GM18873 (cell line): ENCODE measurements at regions not wholly inside any gene's neighbourhood (a gene's known extent, or its start where the extent isn't known, plus 50 kb on each side); places are given as distances from the start of the nearest gene placed in this dataset.
"Not testable (repeated sequence)": the region's sequence is repeated elsewhere in the genome, so short reads cannot be mapped to it uniquely, and the experiment has no call there.

Experiments used
- ATAC-seq: cut with Tn5 transposase; IDR thresholded peaks from one replicate; pipeline ENCODE4 v1.9.1; 2021; ENCODE audit warnings: mild to moderate bottlenecking, moderate library complexity, moderate number of reproducible peaks; ENCODE audit not compliant: unreplicated experiment, low FRiP score

- ATAC-seq = no peak
These were observed 52.2 kb upstream of the FAT1 start for GRCh38 chr4:186775902-186776301.

GRCh38 chr4:186778134-186778533 lies 54.5 kb upstream of the FAT1 start:
- no peak for ATAC-seq

DNA sequence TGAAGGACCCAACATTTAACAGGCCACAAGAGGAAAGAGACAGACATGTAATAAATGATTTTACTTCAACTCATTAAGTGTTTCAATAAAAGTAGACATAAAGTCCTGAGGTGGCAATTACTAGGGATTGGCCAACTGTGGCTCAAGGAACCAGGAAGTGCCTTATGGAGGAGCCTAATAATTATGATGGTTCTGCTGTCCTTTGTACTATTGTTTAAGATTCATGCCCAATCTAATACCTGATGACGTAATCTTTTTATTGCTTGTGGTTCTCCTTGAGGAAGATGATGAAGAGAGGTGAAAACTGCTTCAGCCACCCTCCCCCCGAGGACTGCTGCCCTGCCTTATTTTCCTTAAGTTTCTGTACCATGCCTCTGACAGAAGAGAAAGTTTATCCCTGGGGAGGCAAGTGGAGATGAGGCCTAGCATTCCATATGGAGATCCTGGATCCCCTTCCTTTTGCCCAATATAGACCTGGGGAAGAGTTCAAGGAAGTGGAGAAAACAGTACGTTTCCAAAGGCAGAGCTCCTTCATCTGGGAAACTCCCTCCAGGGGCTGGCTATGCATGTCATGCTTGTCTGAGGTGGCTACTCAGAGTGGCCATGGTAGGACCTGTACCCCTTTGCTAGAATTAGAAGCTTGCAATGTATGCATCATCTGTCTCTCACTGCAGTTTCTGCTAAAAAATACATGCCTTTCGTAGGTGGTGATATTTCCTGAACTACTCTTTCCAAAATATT lies 56.8 kb upstream of the FAT1 start:
- no peak for ATAC-seq

DNA sequence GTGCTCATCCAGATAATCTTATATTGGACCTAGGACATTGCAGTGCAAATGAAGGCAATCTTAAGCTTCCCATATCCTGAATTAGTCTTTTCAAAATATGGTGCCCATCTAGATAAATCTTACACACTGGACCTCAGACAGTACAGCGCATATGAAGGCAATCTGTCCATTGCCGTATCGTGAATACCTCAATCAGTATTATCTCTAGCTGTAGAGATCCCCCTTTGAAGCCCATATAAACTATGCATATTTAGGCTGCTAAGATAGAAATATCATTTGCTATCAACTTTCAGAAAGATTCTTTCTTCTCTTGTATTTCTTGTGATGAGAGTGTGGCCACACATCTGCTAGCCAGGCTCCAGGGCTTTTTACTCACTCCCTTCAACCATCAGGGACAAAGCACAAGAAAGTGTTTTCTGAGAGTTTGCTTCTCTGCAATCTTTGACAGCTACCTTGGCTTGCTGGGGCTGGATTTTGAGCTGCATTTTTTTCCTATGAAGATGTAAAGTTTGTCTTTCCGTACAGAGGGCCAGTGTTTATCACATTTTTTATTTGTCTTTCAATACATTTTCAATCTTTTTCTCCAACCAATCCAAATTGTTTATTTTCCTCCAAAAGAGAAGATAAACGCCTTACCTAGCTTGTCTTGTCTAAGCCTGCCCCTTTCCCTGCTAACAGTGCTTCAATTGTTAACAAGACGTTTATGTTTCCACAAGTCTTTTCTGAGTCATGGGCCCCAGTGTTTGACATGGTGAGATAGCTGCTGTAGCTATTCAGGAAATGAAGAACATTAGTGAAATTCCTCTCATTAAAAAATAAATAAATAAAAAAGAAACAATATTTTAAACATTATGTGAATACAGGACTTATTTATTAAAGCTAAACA lies 57.6 kb upstream of the FAT1 start:
- ATAC-seq = no peak

GRCh38 chr4:186782302-186782701 lies 58.6 kb upstream of the FAT1 start:
- ATAC-seq = no peak

DNA sequence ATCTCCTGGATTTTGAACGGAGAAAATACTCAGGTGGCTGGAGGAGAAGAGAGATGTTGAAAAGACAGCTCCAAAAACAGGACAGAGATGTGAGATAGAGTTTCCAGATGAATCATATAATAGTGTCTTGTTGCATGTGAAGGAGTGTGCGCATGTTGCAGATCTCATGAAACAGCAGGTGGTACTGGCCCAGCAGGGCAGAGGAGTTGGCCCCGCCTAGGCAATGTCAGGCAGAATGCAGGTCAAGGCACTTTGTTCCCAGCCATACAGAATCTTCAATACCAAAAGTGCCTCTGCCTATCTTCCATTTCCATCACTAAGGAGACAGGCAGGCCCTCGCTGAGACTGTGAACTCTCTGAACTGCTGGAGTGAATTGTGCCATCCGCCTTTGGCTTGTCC lies 63.9 kb upstream of the FAT1 start:
- no peak for ATAC-seq

DNA sequence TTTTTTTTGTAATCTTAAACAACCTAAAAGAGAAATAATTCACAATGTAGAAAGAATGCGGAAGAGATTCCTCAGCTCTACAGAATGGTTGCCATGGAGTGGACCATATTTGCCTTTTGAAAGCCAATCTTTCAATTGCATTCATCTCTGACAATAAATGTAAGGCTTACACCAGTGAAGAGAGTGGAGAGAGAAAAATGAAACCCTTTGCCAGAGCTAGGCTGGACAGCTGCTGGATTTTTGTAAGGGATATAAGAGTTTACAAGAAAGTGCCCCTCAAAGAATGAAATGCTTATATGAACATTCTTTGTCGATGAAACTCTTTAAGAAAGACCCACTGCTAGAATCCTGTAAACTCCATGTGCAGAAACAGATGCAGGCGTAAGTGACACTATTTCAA lies 66.0 kb upstream of the FAT1 start:
- no peak for ATAC-seq

DNA sequence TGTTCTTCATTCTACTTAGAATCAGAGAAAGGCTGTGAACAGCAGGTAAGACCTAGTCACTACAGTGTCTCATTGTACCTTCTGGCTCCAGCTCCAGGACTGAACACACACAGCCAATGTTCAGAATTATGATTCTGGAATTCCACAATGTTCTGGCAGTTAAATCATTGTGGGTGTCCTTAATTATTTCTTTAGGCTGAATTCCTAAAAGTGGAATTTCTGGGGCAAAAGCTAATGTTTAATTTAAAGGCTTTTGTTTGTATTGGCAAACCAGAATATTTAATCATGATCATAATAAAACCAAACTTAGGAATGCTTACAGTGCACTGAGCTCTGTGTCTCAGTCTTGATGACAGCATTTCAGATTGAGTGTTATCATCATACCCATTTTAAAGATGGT lies 67.0 kb upstream of the FAT1 start:
- ATAC-seq = no peak

GRCh38 chr4:186792728-186793366 lies 69.2 kb upstream of the FAT1 start:
- no peak for ATAC-seq

DNA sequence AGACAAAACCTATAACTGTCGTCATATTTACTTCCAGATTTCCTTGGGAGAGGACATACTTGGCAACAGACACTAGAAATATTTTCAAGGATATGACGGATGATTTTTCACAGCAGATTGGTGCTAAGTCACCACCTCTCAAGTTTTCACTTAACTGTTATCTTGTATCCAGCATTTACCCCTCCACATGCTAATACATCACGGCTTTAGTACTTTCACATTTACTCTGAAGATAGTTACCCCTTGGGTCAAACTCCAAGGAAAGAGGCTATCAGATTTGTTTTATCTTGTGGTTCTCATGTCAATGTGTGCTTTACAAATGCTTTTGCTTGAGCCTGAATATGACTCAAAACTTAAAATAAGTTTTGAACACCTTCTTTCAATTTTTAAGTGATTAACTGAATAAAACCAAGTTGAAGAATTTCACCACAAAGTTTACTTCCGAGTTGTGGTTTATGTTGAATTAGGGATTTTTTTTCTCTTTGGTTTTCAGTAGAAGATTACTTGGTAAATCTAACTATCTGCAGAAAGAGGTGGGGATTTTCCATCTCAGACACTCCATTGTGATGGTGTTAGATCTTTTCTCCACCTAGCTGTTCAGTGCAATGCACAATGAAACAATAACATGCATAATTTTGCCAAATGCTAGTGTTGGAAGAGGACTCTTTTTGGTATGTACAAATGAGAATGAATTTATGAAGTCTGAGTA lies 75.4 kb upstream of the FAT1 start:
- ATAC-seq = no peak

- no peak for ATAC-seq
These were observed 81.6 kb upstream of the FAT1 start for GRCh38 chr4:186805020-186805820.

GRCh38 chr4:186805917-186806316 lies 82.3 kb upstream of the FAT1 start:
- not testable (repeated sequence) for ATAC-seq

DNA sequence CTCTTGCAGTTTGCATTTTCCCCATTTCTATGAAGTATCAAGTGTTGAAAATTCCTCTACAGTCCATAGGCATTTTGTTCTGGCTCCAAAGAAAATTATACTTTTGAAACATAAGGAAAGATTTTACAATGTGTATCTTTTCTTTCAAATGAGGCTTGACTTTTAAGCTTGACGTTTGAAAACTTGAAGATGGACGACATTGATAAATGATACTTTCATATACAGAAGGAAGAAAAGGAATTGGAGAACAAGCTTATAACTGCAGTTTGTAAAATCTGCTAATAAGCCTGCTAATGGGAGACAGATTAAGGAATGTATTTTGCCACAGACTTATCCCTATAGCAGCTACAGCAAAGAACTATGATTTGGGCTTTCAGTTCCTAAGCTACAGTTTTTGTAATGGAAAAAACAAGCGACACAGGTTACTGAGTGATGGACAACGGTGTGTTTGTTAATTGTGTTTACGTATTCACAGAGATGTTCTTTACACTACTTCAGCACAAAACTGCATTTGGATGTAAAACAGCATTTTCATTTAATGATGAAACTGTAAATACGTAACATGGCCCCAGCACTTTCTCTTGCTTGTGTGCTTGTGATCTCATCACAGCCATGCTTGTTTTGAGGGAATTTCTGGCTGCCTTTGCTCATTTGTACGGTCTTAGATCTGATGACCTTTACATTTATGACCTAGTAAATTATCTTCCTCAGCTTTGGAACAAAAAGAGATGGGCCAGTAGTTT lies 83.2 kb upstream of the FAT1 start:
- no peak for ATAC-seq

DNA sequence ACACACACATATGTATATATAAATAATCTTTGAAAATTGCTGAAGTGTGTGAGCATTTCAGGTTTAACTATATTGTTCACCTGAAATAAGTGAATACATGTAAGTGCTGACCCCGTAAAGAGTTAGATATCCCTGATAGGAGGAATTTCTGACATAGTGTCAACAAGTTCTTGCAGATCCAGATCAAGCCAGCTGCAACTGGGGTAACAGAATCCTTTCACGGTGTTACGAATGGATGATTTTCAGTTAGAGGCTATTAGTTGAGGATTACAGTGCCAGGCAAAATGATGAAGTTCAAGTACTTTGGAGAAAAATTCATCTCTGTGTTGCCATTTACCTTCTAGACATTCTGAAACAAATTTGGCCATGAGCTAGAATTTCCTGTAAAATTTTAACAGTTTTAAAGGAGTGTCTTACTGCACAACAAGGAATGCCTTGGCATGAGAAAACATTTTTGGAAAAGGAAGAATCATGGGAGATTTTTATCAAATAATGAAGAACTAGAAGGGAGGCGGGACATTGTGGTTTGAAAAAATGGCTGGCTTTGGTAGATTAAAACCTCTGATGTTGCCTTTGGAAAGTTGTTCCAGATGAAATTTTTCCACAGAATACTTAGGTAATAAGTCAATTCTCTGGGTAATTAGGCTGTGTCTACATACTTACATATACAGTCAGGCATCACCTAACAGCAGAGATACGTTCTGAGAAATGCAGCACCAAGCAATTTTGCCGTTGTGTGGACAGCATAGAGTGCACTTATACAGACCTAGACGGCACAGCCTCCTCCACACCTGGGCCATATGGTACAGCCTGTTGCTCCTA lies 84.4 kb upstream of the FAT1 start:
- no peak for ATAC-seq

- ATAC-seq = no peak
These were observed 85.0 kb upstream of the FAT1 start for GRCh38 chr4:186808630-186809018.

DNA sequence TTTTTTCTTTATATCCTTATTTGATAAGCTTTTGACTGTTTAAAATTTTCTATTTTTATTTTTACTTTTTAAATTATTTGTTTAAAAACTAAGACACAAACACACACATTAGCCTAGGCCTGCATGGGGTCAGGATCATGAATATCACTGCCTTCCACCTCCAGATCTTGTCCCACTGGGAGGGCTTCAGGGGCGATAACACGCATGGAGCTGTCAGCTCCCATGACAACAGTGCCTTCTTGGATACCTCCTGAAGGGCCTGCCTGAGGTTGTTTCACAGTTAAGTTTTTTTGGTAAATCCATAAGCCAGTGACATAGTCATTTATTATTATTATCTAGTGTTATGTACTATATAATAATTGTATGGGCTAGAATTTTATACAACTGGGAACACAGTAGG lies 85.4 kb upstream of the FAT1 start:
- ATAC-seq = no peak

GRCh38 chr4:186810613-186811150 lies 87.0 kb upstream of the FAT1 start:
- ATAC-seq = no peak

- ATAC-seq = no peak
These were observed 88.9 kb upstream of the FAT1 start for GRCh38 chr4:186812592-186812991.
